SU-DHL-6 (cell line): ENCODE measurements at regions not wholly inside any gene's neighbourhood (a gene's known extent, or its start where the extent isn't known, plus 50 kb on each side); places are given as distances from the start of the nearest gene placed in this dataset.

Experiments used
- EZH2phosphoT487 ChIP-seq: fragments of 200-600 bp; sonication (generic), shearing (Covaris generic); conservative IDR thresholded peaks from 2 replicates; pipeline ENCODE4 v1.6.1; 2018; ENCODE audit warnings: mild to moderate bottlenecking, antibody characterized with exemption, low read length, moderate library complexity, mixed read lengths
- TF ChIP-seq, protein P1 (sequence below): fragments of 200-600 bp; sonication (generic); IDR thresholded peaks from one replicate; pipeline ENCODE4 v1.5.1; 2017; ENCODE audit warnings: antibody characterized with exemption, mild to moderate bottlenecking, low read length, moderate library complexity; ENCODE audit not compliant: insufficient read depth, poor library complexity, severe bottlenecking

- TF ChIP-seq, protein P1, sequence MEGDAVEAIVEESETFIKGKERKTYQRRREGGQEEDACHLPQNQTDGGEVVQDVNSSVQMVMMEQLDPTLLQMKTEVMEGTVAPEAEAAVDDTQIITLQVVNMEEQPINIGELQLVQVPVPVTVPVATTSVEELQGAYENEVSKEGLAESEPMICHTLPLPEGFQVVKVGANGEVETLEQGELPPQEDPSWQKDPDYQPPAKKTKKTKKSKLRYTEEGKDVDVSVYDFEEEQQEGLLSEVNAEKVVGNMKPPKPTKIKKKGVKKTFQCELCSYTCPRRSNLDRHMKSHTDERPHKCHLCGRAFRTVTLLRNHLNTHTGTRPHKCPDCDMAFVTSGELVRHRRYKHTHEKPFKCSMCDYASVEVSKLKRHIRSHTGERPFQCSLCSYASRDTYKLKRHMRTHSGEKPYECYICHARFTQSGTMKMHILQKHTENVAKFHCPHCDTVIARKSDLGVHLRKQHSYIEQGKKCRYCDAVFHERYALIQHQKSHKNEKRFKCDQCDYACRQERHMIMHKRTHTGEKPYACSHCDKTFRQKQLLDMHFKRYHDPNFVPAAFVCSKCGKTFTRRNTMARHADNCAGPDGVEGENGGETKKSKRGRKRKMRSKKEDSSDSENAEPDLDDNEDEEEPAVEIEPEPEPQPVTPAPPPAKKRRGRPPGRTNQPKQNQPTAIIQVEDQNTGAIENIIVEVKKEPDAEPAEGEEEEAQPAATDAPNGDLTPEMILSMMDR = no peak
- TF ChIP-seq EZH2phosphoT487 = no peak
Observed at GRCh38 chr7:57245206-57245605, 113.0 kb upstream of the ZNF479 start.
